GM18951 (cell line): ENCODE measurements at regions not wholly inside any gene's neighbourhood (a gene's known extent, or its start where the extent isn't known, plus 50 kb on each side); places are given as distances from the start of the nearest gene placed in this dataset.

Experiments used
- POLR2A ChIP-seq: IDR thresholded peaks from 4 replicates; pipeline ENCODE4 v1.6.1; 2011; ENCODE audit warnings: mild to moderate bottlenecking; ENCODE audit not compliant: insufficient read length, insufficient read depth; ENCODE audit errors: extremely low read depth
- in situ Hi-C: fragments of 300-500 bp; cut with MboI; formaldehyde crosslinking; loops from one replicate; pipeline ENCODE4 v1.12.0; 2022; ENCODE audit warnings: low sequenced_read_pairs, mixed read lengths, inconsistent platforms; ENCODE audit not compliant: unreplicated experiment

- in situ Hi-C loops: no loop called here
- no peak for TF ChIP-seq POLR2A
Observed at GRCh38 chr5:101942321-101942882, 353.7 kb downstream of the SLCO4C1 start.

GRCh38 chr5:101937041-101937440 lies 359.0 kb downstream of the SLCO4C1 start:
- no peak for TF ChIP-seq POLR2A
- in situ Hi-C loops: no loop called here

- no peak for TF ChIP-seq POLR2A
- in situ Hi-C loops: no loop called here
Observed at GRCh38 chr5:101935086-101935485, 361.0 kb downstream of the SLCO4C1 start.

- in situ Hi-C loops: no loop called here
- TF ChIP-seq POLR2A: no peak
Observed at GRCh38 chr5:101932599-101932998, 363.5 kb downstream of the SLCO4C1 start.

- in situ Hi-C loops: no loop called here
- no peak for TF ChIP-seq POLR2A
Observed at GRCh38 chr5:101929628-101930027, 366.5 kb downstream of the SLCO4C1 start.

- in situ Hi-C loops: no loop called here
- TF ChIP-seq POLR2A: no peak
Observed at GRCh38 chr5:101917166-101917565, 378.9 kb downstream of the SLCO4C1 start.

- no peak for TF ChIP-seq POLR2A
- in situ Hi-C loops: no loop called here
Observed at GRCh38 chr5:101915554-101915953, 380.5 kb downstream of the SLCO4C1 start.

GRCh38 chr5:101904736-101905135 lies 391.3 kb downstream of the SLCO4C1 start:
- TF ChIP-seq POLR2A: no peak
- in situ Hi-C loops: no loop called here

- in situ Hi-C loops: no loop called here
- TF ChIP-seq POLR2A: no peak
Observed at GRCh38 chr5:101897914-101898313, 398.2 kb downstream of the SLCO4C1 start.

GRCh38 chr5:101894985-101895384 lies 401.1 kb downstream of the SLCO4C1 start:
- in situ Hi-C loops: no loop called here
- no peak for TF ChIP-seq POLR2A

- TF ChIP-seq POLR2A: no peak
- in situ Hi-C loops: no loop called here
Observed at GRCh38 chr5:101878190-101878589, 417.9 kb downstream of the SLCO4C1 start.

GRCh38 chr5:101877451-101877850 lies 418.6 kb downstream of the SLCO4C1 start:
- in situ Hi-C loops: no loop called here
- no peak for TF ChIP-seq POLR2A

GRCh38 chr5:101866473-101866872 lies 429.6 kb downstream of the SLCO4C1 start:
- in situ Hi-C loops: no loop called here

GRCh38 chr5:101860563-101860962 lies 435.5 kb downstream of the SLCO4C1 start:
- in situ Hi-C loops: no loop called here
- TF ChIP-seq POLR2A: no peak

More at GRCh38 chr5:101866473-101866872, 429.6 kb downstream of the SLCO4C1 start:
- no peak for TF ChIP-seq POLR2A

GRCh38 chr5:101860145-101860544 lies 435.9 kb downstream of the SLCO4C1 start:
- in situ Hi-C loops: no loop called here

More at GRCh38 chr5:101860145-101860544, 435.9 kb downstream of the SLCO4C1 start:
- no peak for TF ChIP-seq POLR2A
